GM23338 (cell line): ENCODE measurements at regions not wholly inside any gene's neighbourhood (a gene's known extent, or its start where the extent isn't known, plus 50 kb on each side); places are given as distances from the start of the nearest gene placed in this dataset.

ENCODE experiments used
- ATAC-seq: fragments of 200-7000 bp; cut with Tn5 transposase; 3 replicates; pipeline ENCODE4 v1.9.1; 2020
- DNase-seq: peaks from one replicate; pipeline ENCODE4 v3.0.0-alpha.2; 2015; ENCODE audit warnings: low spot score
- H2AFZ ChIP-seq: fragments of 200-600 bp; sonication (generic); 2 replicates; pipeline ENCODE4 v1.8.0; 2016; ENCODE audit warnings: antibody characterized with exemption, mild to moderate bottlenecking, moderate library complexity
- H3F3A ChIP-seq: fragments of 200-600 bp; sonication (generic); replicated peaks from 2 replicates; pipeline ENCODE4 v1.8.0; 2017; ENCODE audit warnings: antibody characterized with exemption, mixed run types, low read depth
- H3K27ac ChIP-seq: fragments of 200-600 bp; sonication (generic); 2 replicates; pipeline ENCODE4 v1.6.1; 2016; ENCODE audit warnings: low read depth
- H3K27me3 ChIP-seq: fragments of 200-600 bp; sonication (generic); 2 replicates; pipeline ENCODE4 v1.8.0; 2016; ENCODE audit warnings: mild to moderate bottlenecking, mixed run types, moderate library complexity; ENCODE audit not compliant: insufficient read depth
- H3K36me3 ChIP-seq: fragments of 200-600 bp; sonication (generic); 2 replicates; pipeline ENCODE4 v1.8.0; 2016; ENCODE audit warnings: mild to moderate bottlenecking; ENCODE audit not compliant: insufficient read depth
- H3K4me1 ChIP-seq: fragments of 200-600 bp; sonication (generic); 2 replicates; pipeline ENCODE4 v1.8.0; 2016; ENCODE audit warnings: mild to moderate bottlenecking, moderate library complexity; ENCODE audit not compliant: insufficient read depth
- H3K4me2 ChIP-seq: fragments of 200-600 bp; sonication (generic); 2 replicates; pipeline ENCODE4 v1.7.1; 2017; ENCODE audit warnings: mixed run types
- H3K4me3 ChIP-seq: fragments of 200-600 bp; sonication (generic); 2 replicates; pipeline ENCODE4 v1.6.1; 2016; ENCODE audit warnings: mixed run types
- H3K79me2 ChIP-seq: fragments of 200-600 bp; sonication (generic); replicated peaks from 2 replicates; pipeline ENCODE4 v1.8.0; 2017; ENCODE audit warnings: mild to moderate bottlenecking; ENCODE audit not compliant: insufficient read depth
- H3K9me2 ChIP-seq: fragments of 200-600 bp; sonication (generic); 2 replicates; pipeline ENCODE4 v1.8.0; 2017; ENCODE audit not compliant: insufficient read depth
- H4K20me1 ChIP-seq: fragments of 200-600 bp; sonication (generic); replicated peaks from 2 replicates; pipeline ENCODE4 v1.8.0; 2017; ENCODE audit warnings: mild to moderate bottlenecking; ENCODE audit not compliant: insufficient read depth
- H3K27ac Mint-ChIP-seq: 2 replicates; pipeline ENCODE4 v1.8.0; 2020; ENCODE audit warnings: inconsistent platforms, mild to moderate bottlenecking, moderate library complexity, mixed read lengths
- H3K27me3 Mint-ChIP-seq: 3 replicates; pipeline ENCODE4 v1.8.0; 2022; ENCODE audit warnings: low read depth, mild to moderate bottlenecking, moderate library complexity, mixed read lengths, inconsistent platforms; ENCODE audit not compliant: insufficient read depth, poor library complexity
- H3K36me3 Mint-ChIP-seq: 3 replicates; pipeline ENCODE4 v1.8.0; 2021; ENCODE audit warnings: low read depth, mild to moderate bottlenecking, inconsistent platforms, moderate library complexity, mixed read lengths
- H3K4me1 Mint-ChIP-seq: 3 replicates; pipeline ENCODE4 v1.8.0; 2020; ENCODE audit warnings: mild to moderate bottlenecking, inconsistent platforms, mixed read lengths
- H3K4me3 Mint-ChIP-seq: 3 replicates; pipeline ENCODE4 v1.8.0; 2021; ENCODE audit warnings: moderate library complexity, mild to moderate bottlenecking, inconsistent platforms, mixed read lengths
- H3K9me3 Mint-ChIP-seq: 3 replicates; pipeline ENCODE4 v1.8.0; 2020; ENCODE audit warnings: moderate library complexity, mild to moderate bottlenecking, inconsistent platforms, mixed read lengths
- CREB1 ChIP-seq: fragments of 250-450 bp; sonication (Bioruptor Pico); IDR thresholded peaks from 2 replicates; pipeline ENCODE4 v1.5.0; 2020; ENCODE audit warnings: low read depth, mild to moderate bottlenecking, moderate library complexity
- ETS1 ChIP-seq: IDR thresholded peaks from 2 replicates; pipeline ENCODE4 v1.6.1; 2016; ENCODE audit warnings: antibody characterized with exemption
- EZH2 ChIP-seq: fragments of 200-600 bp; sonication (generic); IDR thresholded peaks from one replicate; pipeline ENCODE4 v1.8.0; 2017; ENCODE audit warnings: antibody characterized with exemption, mild to moderate bottlenecking, low read depth; ENCODE audit not compliant: unreplicated experiment
- EZH2phosphoT487 ChIP-seq: fragments of 200-600 bp; sonication (generic); IDR thresholded peaks from one replicate; pipeline ENCODE4 v1.8.1; 2018; ENCODE audit warnings: antibody characterized with exemption; ENCODE audit not compliant: unreplicated experiment
- JUNB ChIP-seq: IDR thresholded peaks from one replicate; pipeline ENCODE4 v1.6.1; 2016; ENCODE audit warnings: antibody characterized with exemption; ENCODE audit not compliant: unreplicated experiment
- NANOG ChIP-seq: IDR thresholded peaks from 2 replicates; pipeline ENCODE4 v1.6.1; 2016; ENCODE audit warnings: antibody characterized with exemption, borderline replicate concordance
- POLR2AphosphoS5 ChIP-seq: IDR thresholded peaks from 2 replicates; pipeline ENCODE4 v1.6.1; 2016; ENCODE audit warnings: antibody characterized with exemption, low read depth
- REST ChIP-seq: IDR thresholded peaks from one replicate; pipeline ENCODE4 v1.6.1; 2018; ENCODE audit warnings: antibody characterized with exemption; ENCODE audit not compliant: unreplicated experiment
- STAT1 ChIP-seq: IDR thresholded peaks from one replicate; pipeline ENCODE4 v1.6.1; 2016; ENCODE audit warnings: antibody characterized with exemption; ENCODE audit not compliant: unreplicated experiment
- ZNF114 ChIP-seq: fragments of 250-450 bp; sonication (Bioruptor Pico); IDR thresholded peaks from 2 replicates; pipeline ENCODE4 v1.5.0; 2020; ENCODE audit warnings: mild to moderate bottlenecking, moderate library complexity
- ZNF331 ChIP-seq: fragments of 250-450 bp; sonication (Bioruptor Pico); IDR thresholded peaks from 2 replicates; pipeline ENCODE4 v1.5.0; 2020; ENCODE audit warnings: low read depth, mild to moderate bottlenecking, moderate library complexity
- ZNF462 ChIP-seq: fragments of 250-450 bp; sonication (Bioruptor Pico); IDR thresholded peaks from 2 replicates; pipeline ENCODE4 v1.5.0; 2020; ENCODE audit warnings: mild to moderate bottlenecking, moderate library complexity

- peaks cover 4% of the 10 kb centered on the region; the same call in 1 of the 2 replicates for H3K4me1 ChIP-seq
- no peak for DNase-seq
- no peaks in the 10 kb centered on the region; the same call in 1 of the 2 replicates for H3K9me2 ChIP-seq
- no peak overlapping the region for H2AFZ ChIP-seq
- Mint-ChIP-seq H3K36me3 (no peaks in the 10 kb centered on the region), H3K4me1 (peaks cover 19% of the 10 kb centered on the region), H3K27ac (no peak overlapping the region), H3K4me3 (no peak overlapping the region), H3K27me3 (no peaks in the 10 kb centered on the region), H3K9me3 (no peaks in the 10 kb centered on the region)
- H3F3A ChIP-seq, result no peaks in the 10 kb centered on the region
- H3K79me2 ChIP-seq, result no peaks in the 10 kb centered on the region
- TF ChIP-seq REST (no peak), EZH2 (no peak), NANOG (no peak), STAT1 (no peak), POLR2AphosphoS5 (no peak), EZH2phosphoT487 (no peak), ETS1 (no peak), ZNF331 (CRISPR knock-in tag) (no peak), CREB1 (no peak)
- H3K27me3 ChIP-seq, result no peaks in the 10 kb centered on the region
- no peak for ATAC-seq
- H3K4me3 ChIP-seq, result no peak overlapping the region
- no peaks in the 10 kb centered on the region for H4K20me1 ChIP-seq
- H3K4me2 ChIP-seq, result no peak overlapping the region
- no peaks in the 10 kb centered on the region for H3K36me3 ChIP-seq
- no peak overlapping the region for H3K27ac ChIP-seq
Measured at GRCh38 chr9:18331310-18331684, 142.7 kb upstream of the ADAMTSL1 start.

- no peaks in the 10 kb centered on the region for H3K9me3 Mint-ChIP-seq
- no peak for DNase-seq
- H3K27ac Mint-ChIP-seq, result no peak overlapping the region
- TF ChIP-seq ZNF331 (CRISPR knock-in tag) (no peak), NANOG (no peak), JUNB (no peak), ETS1 (no peak), ZNF114 (CRISPR knock-in tag) (no peak), ZNF462 (CRISPR knock-in tag) (no peak)
Measured at GRCh38 chr9:18331808-18332209, 142.1 kb upstream of the ADAMTSL1 start.

More at GRCh38 chr9:18331808-18332209, 142.1 kb upstream of the ADAMTSL1 start:
- Histone ChIP-seq H4K20me1 (no peaks in the 10 kb centered on the region), H3K4me2 (no peak overlapping the region), H3K27ac (no peak overlapping the region), H3K79me2 (no peaks in the 10 kb centered on the region), H3K9me2 (no peaks in the 10 kb centered on the region; the same call in 1 of the 2 replicates), H3K36me3 (no peaks in the 10 kb centered on the region), H3K4me1 (peaks cover 4% of the 10 kb centered on the region; the same call in 1 of the 2 replicates), H3F3A (no peaks in the 10 kb centered on the region), H3K4me3 (no peak overlapping the region), H3K27me3 (no peaks in the 10 kb centered on the region), H2AFZ (no peak overlapping the region)
- Mint-ChIP-seq H3K4me1 (peaks cover 19% of the 10 kb centered on the region), H3K27me3 (no peaks in the 10 kb centered on the region), H3K4me3 (no peak overlapping the region), H3K36me3 (no peaks in the 10 kb centered on the region)
- ATAC-seq, result no peak
